Uterus (tissue), 3 donors: ENCODE measurements at regions not wholly inside any gene's neighbourhood (a gene's known extent, or its start where the extent isn't known, plus 50 kb on each side); places are given as distances from the start of the nearest gene placed in this dataset.

Experiments used
- DNase-seq, 2 donors: peaks; one replicate each; pipeline ENCODE4 v3.0.0-alpha.2; 2019 to 2020
- H3K27ac ChIP-seq, 2 donors: fragments of 200-600 bp; sonication (generic); 1 replicate in 1 of 2; 2 replicates in 1 of 2; pipeline ENCODE4 v1.5.1; 2016 to 2018
- H3K27me3 ChIP-seq, 2 donors: fragments of 200-600 bp; sonication (generic); one replicate each; pipeline ENCODE4 v1.5.1; 2018 to 2019; ENCODE audit warnings: control low read depth in 1 of 2
- H3K36me3 ChIP-seq, 2 donors: fragments of 200-600 bp; sonication (generic); one replicate each; pipeline ENCODE4 v1.5.1; 2019; ENCODE audit warnings: control low read depth in 1 of 2
- H3K4me1 ChIP-seq, 2 donors: fragments of 200-600 bp; sonication (generic); one replicate each; pipeline ENCODE4 v1.5.1; 2018 to 2019; ENCODE audit warnings: control low read depth in 1 of 2
- H3K4me3 ChIP-seq, 2 donors: fragments of 200-600 bp; sonication (generic); 1 replicate in 1 of 2; 2 replicates in 1 of 2; pipeline ENCODE4 v1.5.1; 2018 to 2019; ENCODE audit warnings: mild to moderate bottlenecking in 1 of 2
- H3K9me3 ChIP-seq, 2 donors: fragments of 200-600 bp; sonication (generic); one replicate each; pipeline ENCODE4 v1.5.1; 2019; ENCODE audit warnings: control low read depth in 1 of 2
- CTCF ChIP-seq, 4 experiments: fragments of 200-600 bp in 2 of 4; fragments of 450-650 bp in 2 of 4; sonication (generic) in 2 of 4; IDR thresholded peaks; one replicate each; pipeline ENCODE4 v1.5.1; 2016 to 2019; ENCODE audit warnings: antibody characterized with exemption in 4 of 4, mild to moderate bottlenecking in 2 of 4, moderate library complexity in 1 of 4
- POLR2A ChIP-seq, 2 donors: fragments of 450-650 bp; IDR thresholded peaks; one replicate each; pipeline ENCODE4 v1.6.1; 2016; ENCODE audit warnings: antibody characterized with exemption in 2 of 2, mild to moderate bottlenecking in 1 of 2, moderate library complexity in 1 of 2
- intact Hi-C: fragments of 100-400 bp; cut with DNase I; formaldehyde crosslinking; loops from one replicate; pipeline ENCODE4 v1.15.1; 2023; ENCODE audit warnings: low total_unique reads
- donor health status: DM: yes; HTN: yes; CAD: no.

- intact Hi-C loops = no loop called here
- H3K4me3 ChIP-seq = no peak overlapping the region
- H3K36me3 ChIP-seq = no peaks in the 10 kb centered on the region
- TF ChIP-seq CTCF (IDR thresholded peaks at IDR 0.05) (no peak), POLR2A (IDR thresholded peaks at IDR 0.05) (no peak)
- H3K27ac ChIP-seq = no peak overlapping the region
- H3K4me1 ChIP-seq = no peaks in the 10 kb centered on the region
- no peaks in the 10 kb centered on the region for H3K27me3 ChIP-seq
- H3K9me3 ChIP-seq = no peaks in the 10 kb centered on the region
- DNase-seq = no peak
Observed at GRCh38 chr5:89275066-89275855, 392.3 kb upstream of the MEF2C start.

GRCh38 chr5:89273289-89273688 lies 390.3 kb upstream of the MEF2C start:
- intact Hi-C loops = no loop called here
- Histone ChIP-seq H3K36me3 (no peaks in the 10 kb centered on the region), H3K27me3 (no peaks in the 10 kb centered on the region), H3K4me3 (no peak overlapping the region), H3K27ac (no peak overlapping the region), H3K9me3 (no peaks in the 10 kb centered on the region), H3K4me1 (no peaks in the 10 kb centered on the region)
- TF ChIP-seq CTCF (IDR thresholded peaks at IDR 0.05) = no peak
- no peak for TF ChIP-seq POLR2A (IDR thresholded peaks at IDR 0.05)
- no peak for DNase-seq

- H3K9me3 ChIP-seq = no peaks in the 10 kb centered on the region
- no peak overlapping the region for H3K4me3 ChIP-seq
- no peaks in the 10 kb centered on the region for H3K4me1 ChIP-seq
- H3K27me3 ChIP-seq = no peaks in the 10 kb centered on the region
- no peak for TF ChIP-seq POLR2A (IDR thresholded peaks at IDR 0.05)
- TF ChIP-seq CTCF (IDR thresholded peaks at IDR 0.05) = no peak
- H3K36me3 ChIP-seq = no peaks in the 10 kb centered on the region
- no peak for DNase-seq
- intact Hi-C loops = no loop called here
- H3K27ac ChIP-seq = no peak overlapping the region
Observed at GRCh38 chr5:89270901-89271300, 387.9 kb upstream of the MEF2C start.

- intact Hi-C loops = no loop called here
Observed at GRCh38 chr5:89269721-89270120, 386.7 kb upstream of the MEF2C start.

More at GRCh38 chr5:89269721-89270120, 386.7 kb upstream of the MEF2C start:
- no peak for DNase-seq
- H3K4me3 ChIP-seq = no peak overlapping the region
- H3K9me3 ChIP-seq = no peaks in the 10 kb centered on the region
- H3K4me1 ChIP-seq = no peaks in the 10 kb centered on the region
- H3K27ac ChIP-seq = no peak overlapping the region
- H3K27me3 ChIP-seq = no peaks in the 10 kb centered on the region
- H3K36me3 ChIP-seq = no peaks in the 10 kb centered on the region
- no peak for TF ChIP-seq POLR2A (IDR thresholded peaks at IDR 0.05)
- TF ChIP-seq CTCF (IDR thresholded peaks at IDR 0.05) = no peak
